Coronary artery (tissue), 2 donors: ENCODE measurements at regions not wholly inside any gene's neighbourhood (a gene's known extent, or its start where the extent isn't known, plus 50 kb on each side); places are given as distances from the start of the nearest gene placed in this dataset.

Experiments used
- DNase-seq: peaks from one replicate; pipeline ENCODE4 v3.0.0-alpha.2; 2017; ENCODE audit warnings: low spot score
- H3K27ac ChIP-seq, 2 donors: fragments of 200-600 bp; sonication (generic); one replicate each; pipeline ENCODE4 v1.5.1; 2016 to 2019
- H3K4me3 ChIP-seq: fragments of 200-600 bp; sonication (generic); 2 replicates; pipeline ENCODE4 v1.5.1; 2016; ENCODE audit warnings: mild to moderate bottlenecking, moderate library complexity
- CTCF ChIP-seq: fragments of 200-600 bp; sonication (generic); IDR thresholded peaks from one replicate; pipeline ENCODE4 v1.5.1; 2019; ENCODE audit warnings: antibody characterized with exemption

GRCh38 chr4:122038896-122039295 lies 87.0 kb upstream of the TRPC3 start:
- TF ChIP-seq CTCF, result no peak
- Histone ChIP-seq H3K4me3 (no peak overlapping the region), H3K27ac (no peak overlapping the region)
- no peak for DNase-seq

- no peak for DNase-seq
- TF ChIP-seq CTCF, result no peak
- no peak overlapping the region for H3K27ac ChIP-seq
- H3K4me3 ChIP-seq, result no peak overlapping the region
These were observed 82.8 kb upstream of the TRPC3 start for GRCh38 chr4:122034619-122035018.

GRCh38 chr4:122027203-122027602 lies 75.3 kb upstream of the TRPC3 start:
- TF ChIP-seq CTCF, result no peak
- no peak for DNase-seq
- Histone ChIP-seq H3K4me3 (no peak overlapping the region), H3K27ac (no peak overlapping the region)

- no peak overlapping the region for H3K27ac ChIP-seq
- TF ChIP-seq CTCF, result no peak
These were observed 65.4 kb upstream of the TRPC3 start for GRCh38 chr4:122017296-122017695.

GRCh38 chr4:122015203-122015602 lies 63.3 kb upstream of the TRPC3 start:
- DNase-seq, result no peak
- H3K4me3 ChIP-seq, result no peak overlapping the region
- H3K27ac ChIP-seq, result no peak overlapping the region
- no peak for TF ChIP-seq CTCF

More at GRCh38 chr4:122017296-122017695, 65.4 kb upstream of the TRPC3 start:
- DNase-seq, result no peak
- H3K4me3 ChIP-seq, result no peak overlapping the region

- no peak for DNase-seq
- Histone ChIP-seq H3K27ac (no peak overlapping the region), H3K4me3 (no peak overlapping the region)
- no peak for TF ChIP-seq CTCF
These were observed 60.9 kb upstream of the TRPC3 start for GRCh38 chr4:122012735-122013134.

GRCh38 chr4:122010610-122011009 lies 58.8 kb upstream of the TRPC3 start:
- Histone ChIP-seq H3K4me3 (no peak overlapping the region), H3K27ac (no peak overlapping the region)
- TF ChIP-seq CTCF, result no peak
- DNase-seq, result no peak
